CD14-positive monocyte (primary cell): ENCODE measurements at regions not wholly inside any gene's neighbourhood (a gene's known extent, or its start where the extent isn't known, plus 50 kb on each side); places are given as distances from the start of the nearest gene placed in this dataset.

Experiments
- DNase-seq, 3 donors: peaks; one replicate each; pipeline ENCODE4 v3.0.0-alpha.2; 2011 to 2022
- H2AFZ ChIP-seq: 2 replicates; pipeline ENCODE4 v1.6.0; 2012; ENCODE audit warnings: mild to moderate bottlenecking, low read depth, low read length, inconsistent platforms; ENCODE audit not compliant: insufficient read depth, poor library complexity, severe bottlenecking
- H3K27ac ChIP-seq, 2 donors: 1 replicate in 1 of 2; 2 replicates in 1 of 2; pipeline ENCODE4 v1.5.1; 2012 to 2013; ENCODE audit warnings: low read length in 2 of 2, control low read depth in 1 of 2, inconsistent platforms in 1 of 2, low read depth in 1 of 2, mild to moderate bottlenecking in 1 of 2
- H3K27me3 ChIP-seq, 2 donors: one replicate each; pipeline versions ENCODE4 v1.6.0 to v1.6.1; 2011 to 2013; ENCODE audit warnings: low read length in 2 of 2; ENCODE audit not compliant: control insufficient read depth in 2 of 2, insufficient read depth in 2 of 2
- H3K36me3 ChIP-seq, 2 donors: replicated peaks in 1 of 2; 1 replicate in 1 of 2; 2 replicates in 1 of 2; pipeline versions ENCODE4 v1.5.1 to v1.6.1; 2012 to 2013; ENCODE audit warnings: low read length in 2 of 2, control low read depth in 1 of 2, inconsistent platforms in 1 of 2, mild to moderate bottlenecking in 1 of 2; ENCODE audit not compliant: insufficient read depth in 2 of 2, control insufficient read depth in 1 of 2
- H3K4me1 ChIP-seq, 2 donors: 1 replicate in 1 of 2; 2 replicates in 1 of 2; pipeline versions ENCODE4 v1.5.1 to v1.6.1; 2012 to 2013; ENCODE audit warnings: low read length in 2 of 2, control low read depth in 1 of 2, inconsistent platforms in 1 of 2, mild to moderate bottlenecking in 1 of 2, moderate library complexity in 1 of 2; ENCODE audit not compliant: insufficient read depth in 2 of 2, control insufficient read depth in 1 of 2
- H3K4me2 ChIP-seq: replicated peaks from 2 replicates; pipeline ENCODE3; 2012; ENCODE audit warnings: low read length, moderate library complexity, mild to moderate bottlenecking; ENCODE audit not compliant: poor library complexity, severe bottlenecking; ENCODE audit errors: extremely low read depth
- H3K4me3 ChIP-seq, 3 experiments: fragments of 200-600 bp in 1 of 3; sonication (generic) in 1 of 3; replicated peaks in 1 of 3; 1 replicate in 2 of 3; 2 replicates in 1 of 3; pipeline ENCODE4 v1.5.1; 2011 to 2013; ENCODE audit warnings: low read length in 3 of 3, mild to moderate bottlenecking in 3 of 3, control low read depth in 2 of 3, low read depth in 2 of 3, inconsistent platforms in 1 of 3, moderate library complexity in 1 of 3
- H3K79me2 ChIP-seq: 2 replicates; pipeline ENCODE4 v1.6.0; 2012; ENCODE audit warnings: mild to moderate bottlenecking, control low read depth, inconsistent platforms, low read length, moderate library complexity; ENCODE audit not compliant: insufficient read depth
- H3K9ac ChIP-seq: 2 replicates; pipeline ENCODE4 v1.6.0; 2017; ENCODE audit warnings: low read length, mild to moderate bottlenecking; ENCODE audit not compliant: insufficient read depth, poor library complexity, severe bottlenecking
- H3K9me3 ChIP-seq, 2 donors: replicated peaks in 1 of 2; 1 replicate in 1 of 2; 2 replicates in 1 of 2; pipeline versions ENCODE4 v1.5.1 to v1.6.1; 2012 to 2013; ENCODE audit warnings: low read length in 2 of 2, control low read depth in 1 of 2; ENCODE audit not compliant: control insufficient read depth in 1 of 2, insufficient read depth in 1 of 2
- H4K20me1 ChIP-seq: 2 replicates; pipeline ENCODE4 v1.6.0; 2012; ENCODE audit warnings: mild to moderate bottlenecking, low read length, control low read depth, moderate library complexity; ENCODE audit not compliant: insufficient read depth
- H3K27ac Mint-ChIP-seq, 7 donors: one replicate each; pipeline ENCODE4 v1.8.0; 2020; ENCODE audit warnings: mild to moderate bottlenecking in 7 of 7, mixed read lengths in 7 of 7, moderate library complexity in 6 of 7, inconsistent platforms in 2 of 7
- H3K27me3 Mint-ChIP-seq, 3 donors: one replicate each; pipeline ENCODE4 v1.8.0; 2021 to 2022; ENCODE audit warnings: low read depth in 3 of 3, mild to moderate bottlenecking in 3 of 3, mixed read lengths in 3 of 3, moderate library complexity in 3 of 3, inconsistent platforms in 1 of 3
- H3K36me3 Mint-ChIP-seq, 2 donors: one replicate each; pipeline ENCODE4 v1.8.0; 2020; ENCODE audit warnings: mixed read lengths in 2 of 2, inconsistent platforms in 1 of 2, mild to moderate bottlenecking in 1 of 2
- H3K4me1 Mint-ChIP-seq: one replicate; pipeline ENCODE4 v1.8.0; 2020; ENCODE audit warnings: mild to moderate bottlenecking, mixed read lengths
- H3K4me3 Mint-ChIP-seq, 2 donors: one replicate each; pipeline ENCODE4 v1.8.0; 2020; ENCODE audit warnings: mild to moderate bottlenecking in 2 of 2, mixed read lengths in 2 of 2, moderate library complexity in 1 of 2
- H3K9me3 Mint-ChIP-seq, 7 donors: one replicate each; pipeline ENCODE4 v1.8.0; 2020 to 2022; ENCODE audit warnings: mixed read lengths in 7 of 7, mild to moderate bottlenecking in 6 of 7, moderate library complexity in 6 of 7, inconsistent platforms in 2 of 7
- WGBS: methylation state at CpG from one replicate; pipeline ENCODE4 v1.1.5; 2013; ENCODE audit warnings: missing lambda C conversion rate; ENCODE audit not compliant: insufficient coverage; 5-methylcytosine and 5-hydroxymethylcytosine counted together
- intact Hi-C, 2 donors: fragments of 100-400 bp; cut with micrococcal nuclease; formaldehyde crosslinking; loops; one replicate each; pipeline versions ENCODE4 v1.15.0 to v1.15.1; 2023
- TF ChIP-seq, protein P1 (sequence below): fragments of 200-600 bp; IDR thresholded peaks from one replicate; pipeline ENCODE4 v1.8.0; 2022; ENCODE audit warnings: antibody characterized with exemption, mild to moderate bottlenecking

DNA sequence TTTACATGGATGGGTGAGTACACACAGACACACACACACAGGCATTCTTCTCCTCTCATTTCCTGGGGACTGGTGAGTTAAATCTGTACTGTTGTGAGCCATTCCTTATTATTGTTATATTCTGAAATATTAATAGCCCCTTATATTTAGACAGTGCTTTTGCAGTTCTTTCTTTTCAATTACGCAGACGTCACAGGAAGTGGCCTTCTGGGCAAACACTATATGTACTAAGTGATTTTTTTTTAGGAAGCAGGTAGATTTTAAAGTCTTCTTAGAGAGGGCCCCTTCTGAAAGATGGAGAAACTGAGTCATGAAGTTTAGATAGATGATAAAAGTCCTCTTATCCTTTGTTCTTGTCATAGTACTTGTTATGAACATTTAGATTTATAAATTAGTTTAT lies 1213.6 kb downstream of the VRK1 start:
- intact Hi-C loops = no loop called here
- Histone ChIP-seq H3K9ac (no peak overlapping the region), H3K27me3 (no peaks in the 10 kb centered on the region), H2AFZ (no peak overlapping the region), H3K4me1 (no peaks in the 10 kb centered on the region), H3K9me3 (no peaks in the 10 kb centered on the region), H3K79me2 (no peaks in the 10 kb centered on the region), H3K4me2 (no peak overlapping the region), H3K27ac (no peak overlapping the region), H3K4me3 (no peak overlapping the region), H4K20me1 (no peaks in the 10 kb centered on the region), H3K36me3 (no peaks in the 10 kb centered on the region)
- peaks cover 0 to 1% (median 0%) of the 10 kb centered on the region in 3 donors for H3K27me3 Mint-ChIP-seq
- no peaks in the 10 kb centered on the region for H3K36me3 Mint-ChIP-seq
- WGBS = no CpG with 5 or more reads among the region's 2 CpGs
- no peaks in the 10 kb centered on the region for H3K4me1 Mint-ChIP-seq
- H3K27ac Mint-ChIP-seq = no peak overlapping the region
- TF ChIP-seq, protein P1, sequence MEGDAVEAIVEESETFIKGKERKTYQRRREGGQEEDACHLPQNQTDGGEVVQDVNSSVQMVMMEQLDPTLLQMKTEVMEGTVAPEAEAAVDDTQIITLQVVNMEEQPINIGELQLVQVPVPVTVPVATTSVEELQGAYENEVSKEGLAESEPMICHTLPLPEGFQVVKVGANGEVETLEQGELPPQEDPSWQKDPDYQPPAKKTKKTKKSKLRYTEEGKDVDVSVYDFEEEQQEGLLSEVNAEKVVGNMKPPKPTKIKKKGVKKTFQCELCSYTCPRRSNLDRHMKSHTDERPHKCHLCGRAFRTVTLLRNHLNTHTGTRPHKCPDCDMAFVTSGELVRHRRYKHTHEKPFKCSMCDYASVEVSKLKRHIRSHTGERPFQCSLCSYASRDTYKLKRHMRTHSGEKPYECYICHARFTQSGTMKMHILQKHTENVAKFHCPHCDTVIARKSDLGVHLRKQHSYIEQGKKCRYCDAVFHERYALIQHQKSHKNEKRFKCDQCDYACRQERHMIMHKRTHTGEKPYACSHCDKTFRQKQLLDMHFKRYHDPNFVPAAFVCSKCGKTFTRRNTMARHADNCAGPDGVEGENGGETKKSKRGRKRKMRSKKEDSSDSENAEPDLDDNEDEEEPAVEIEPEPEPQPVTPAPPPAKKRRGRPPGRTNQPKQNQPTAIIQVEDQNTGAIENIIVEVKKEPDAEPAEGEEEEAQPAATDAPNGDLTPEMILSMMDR = no peak
- H3K4me3 Mint-ChIP-seq = no peak overlapping the region
- no peak for DNase-seq
- peaks cover 2 to 11% (median 6%) of the 10 kb centered on the region in 7 donors for H3K9me3 Mint-ChIP-seq

DNA sequence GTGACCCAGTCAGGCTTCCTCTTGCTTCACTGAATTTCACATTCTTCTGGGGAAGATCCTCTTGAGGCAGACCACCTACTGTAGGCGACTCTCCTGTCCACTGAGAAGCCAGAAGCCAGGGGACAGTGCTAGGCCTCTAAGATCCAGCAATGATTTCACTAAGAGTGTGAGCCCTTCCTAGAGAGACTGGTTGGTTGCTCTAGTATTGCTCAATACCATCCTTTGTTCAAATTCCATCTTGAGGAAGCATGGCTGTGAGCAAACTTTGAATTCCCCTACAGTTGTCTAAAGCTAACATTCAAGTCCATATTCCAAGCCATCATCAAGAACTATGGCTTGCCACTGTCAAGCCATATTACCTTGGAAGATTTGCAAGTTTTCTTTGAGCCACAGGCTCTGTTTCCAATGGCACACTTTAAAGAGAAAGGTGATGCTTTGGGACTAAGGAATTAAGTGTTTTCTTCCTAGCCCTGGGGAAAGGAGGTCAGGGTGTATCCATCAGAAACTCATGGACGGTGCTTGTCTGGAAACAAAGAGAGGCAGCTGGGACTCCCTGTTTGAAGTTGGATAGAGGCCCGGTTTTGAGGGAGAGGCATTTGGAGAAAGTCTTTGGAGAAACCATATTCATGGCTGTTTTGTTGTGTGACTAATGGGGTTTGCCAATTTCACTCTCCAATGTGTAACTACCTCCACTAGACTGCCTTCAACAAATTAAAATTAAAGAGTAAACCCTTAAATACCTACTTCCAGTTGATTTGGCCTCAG lies 1217.9 kb downstream of the VRK1 start:
- Histone ChIP-seq H3K27me3 (no peaks in the 10 kb centered on the region), H3K36me3 (no peaks in the 10 kb centered on the region), H3K9me3 (peaks cover 0 to 4% of the 10 kb centered on the region in 2 donors), H3K79me2 (no peaks in the 10 kb centered on the region), H3K4me3 (no peak overlapping the region), H3K27ac (no peak overlapping the region), H3K9ac (no peak overlapping the region), H3K4me1 (no peaks in the 10 kb centered on the region), H4K20me1 (no peaks in the 10 kb centered on the region), H2AFZ (no peak overlapping the region), H3K4me2 (no peak overlapping the region)
- Mint-ChIP-seq H3K9me3 (peaks cover 4 to 16% (median 6%) of the 10 kb centered on the region in 7 donors), H3K36me3 (no peaks in the 10 kb centered on the region), H3K4me1 (no peaks in the 10 kb centered on the region), H3K4me3 (no peak overlapping the region), H3K27ac (no peak overlapping the region), H3K27me3 (peaks cover 0 to 6% (median 1%) of the 10 kb centered on the region in 3 donors)
- WGBS = no CpG with 5 or more reads among the region's 3 CpGs
- intact Hi-C loops = no loop called here
- TF ChIP-seq, protein P1 = no peak
- no peak for DNase-seq
